Upper lobe of right lung (tissue), 1 donor: ENCODE measurements at regions not wholly inside any gene's neighbourhood (a gene's known extent, or its start where the extent isn't known, plus 50 kb on each side); places are given as distances from the start of the nearest gene placed in this dataset.
"Not testable (repeated sequence)": the region's sequence is repeated elsewhere in the genome, so short reads cannot be mapped to it uniquely, and the experiment has no call there.

Source experiments
- ATAC-seq: fragments of 200-7000 bp; cut with Tn5 transposase; one replicate; pipeline ENCODE4 v1.9.1; 2020; ENCODE audit warnings: mild to moderate bottlenecking, moderate library complexity
- DNase-seq: peaks from one replicate; pipeline ENCODE4 v3.0.0-alpha.2; 2020
- H3K27ac ChIP-seq: fragments of 200-600 bp; one replicate; pipeline ENCODE4 v1.8.0; 2022
- H3K27me3 ChIP-seq: fragments of 200-600 bp; one replicate; pipeline ENCODE4 v1.8.0; 2022; ENCODE audit warnings: mild to moderate bottlenecking
- H3K36me3 ChIP-seq: fragments of 200-600 bp; one replicate; pipeline ENCODE4 v1.8.0; 2022
- H3K4me1 ChIP-seq: fragments of 200-600 bp; one replicate; pipeline ENCODE4 v1.8.0; 2022
- H3K4me3 ChIP-seq: fragments of 200-600 bp; one replicate; pipeline ENCODE4 v1.8.0; 2022; ENCODE audit warnings: mild to moderate bottlenecking
- H3K9me3 ChIP-seq: fragments of 200-600 bp; one replicate; pipeline ENCODE4 v1.8.0; 2022
- intact Hi-C: fragments of 100-400 bp; cut with DNase I; formaldehyde crosslinking; loops from one replicate; pipeline ENCODE4 v1.11.0; 2022
- TF ChIP-seq, protein P1 (sequence below): fragments of 200-600 bp; IDR thresholded peaks from one replicate; pipeline ENCODE4 v1.8.0; 2022; ENCODE audit warnings: antibody characterized with exemption
- donor health status: DM: no; HTN: yes; CAD: no; lungs with severe emphysema.

DNA sequence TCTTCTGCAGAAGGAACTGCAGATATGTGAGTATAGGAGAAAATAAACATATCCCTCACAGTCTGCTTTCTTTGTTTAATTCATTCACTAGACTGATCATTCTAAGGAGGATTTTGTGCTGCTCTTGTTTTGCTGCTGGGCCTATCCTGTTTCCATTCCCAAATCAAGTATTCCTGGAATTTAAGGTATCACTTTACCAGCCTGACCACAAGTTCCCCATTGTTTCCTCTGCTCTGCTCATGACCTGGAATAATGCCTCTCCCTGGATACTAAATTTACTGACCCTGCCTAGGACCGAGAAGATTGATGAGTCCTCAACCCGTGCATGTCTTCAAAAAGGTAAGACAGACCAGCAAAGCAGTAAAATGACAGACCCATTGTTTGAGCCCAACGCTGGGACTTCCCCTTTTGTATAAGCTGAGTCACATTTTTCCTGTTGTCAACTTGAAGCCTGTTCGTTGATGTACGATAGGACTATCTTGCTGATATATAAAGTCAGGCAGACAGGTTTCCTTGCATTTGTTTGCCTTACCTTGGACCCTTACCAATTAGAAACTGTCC is 85.5 kb upstream of the TET2 start:
- no peaks in the 10 kb centered on the region for H3K27me3 ChIP-seq
- intact Hi-C loops: no loop called here
- peak overlapping the region; percentile 28 for H3K27ac ChIP-seq
- DNase-seq: no peak
- H3K4me1 ChIP-seq: peaks cover 7% of the 10 kb centered on the region
- peak; percentile 66 for ATAC-seq
- H3K36me3 ChIP-seq: no peaks in the 10 kb centered on the region
- no peak overlapping the region for H3K4me3 ChIP-seq
- TF ChIP-seq, protein P1, sequence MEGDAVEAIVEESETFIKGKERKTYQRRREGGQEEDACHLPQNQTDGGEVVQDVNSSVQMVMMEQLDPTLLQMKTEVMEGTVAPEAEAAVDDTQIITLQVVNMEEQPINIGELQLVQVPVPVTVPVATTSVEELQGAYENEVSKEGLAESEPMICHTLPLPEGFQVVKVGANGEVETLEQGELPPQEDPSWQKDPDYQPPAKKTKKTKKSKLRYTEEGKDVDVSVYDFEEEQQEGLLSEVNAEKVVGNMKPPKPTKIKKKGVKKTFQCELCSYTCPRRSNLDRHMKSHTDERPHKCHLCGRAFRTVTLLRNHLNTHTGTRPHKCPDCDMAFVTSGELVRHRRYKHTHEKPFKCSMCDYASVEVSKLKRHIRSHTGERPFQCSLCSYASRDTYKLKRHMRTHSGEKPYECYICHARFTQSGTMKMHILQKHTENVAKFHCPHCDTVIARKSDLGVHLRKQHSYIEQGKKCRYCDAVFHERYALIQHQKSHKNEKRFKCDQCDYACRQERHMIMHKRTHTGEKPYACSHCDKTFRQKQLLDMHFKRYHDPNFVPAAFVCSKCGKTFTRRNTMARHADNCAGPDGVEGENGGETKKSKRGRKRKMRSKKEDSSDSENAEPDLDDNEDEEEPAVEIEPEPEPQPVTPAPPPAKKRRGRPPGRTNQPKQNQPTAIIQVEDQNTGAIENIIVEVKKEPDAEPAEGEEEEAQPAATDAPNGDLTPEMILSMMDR: no peak
- no peaks in the 10 kb centered on the region for H3K9me3 ChIP-seq

- Histone ChIP-seq H3K4me3 (no peak overlapping the region), H3K27ac (peak overlapping the region; percentile 28), H3K4me1 (peaks cover 7% of the 10 kb centered on the region), H3K27me3 (no peaks in the 10 kb centered on the region), H3K9me3 (no peaks in the 10 kb centered on the region), H3K36me3 (no peaks in the 10 kb centered on the region)
- intact Hi-C loops: no loop called here
- no peak for ATAC-seq
- DNase-seq: no peak
- TF ChIP-seq, protein P1: no peak
These were observed 84.9 kb upstream of the TET2 start for GRCh38 chr4:105061731-105062130.

DNA sequence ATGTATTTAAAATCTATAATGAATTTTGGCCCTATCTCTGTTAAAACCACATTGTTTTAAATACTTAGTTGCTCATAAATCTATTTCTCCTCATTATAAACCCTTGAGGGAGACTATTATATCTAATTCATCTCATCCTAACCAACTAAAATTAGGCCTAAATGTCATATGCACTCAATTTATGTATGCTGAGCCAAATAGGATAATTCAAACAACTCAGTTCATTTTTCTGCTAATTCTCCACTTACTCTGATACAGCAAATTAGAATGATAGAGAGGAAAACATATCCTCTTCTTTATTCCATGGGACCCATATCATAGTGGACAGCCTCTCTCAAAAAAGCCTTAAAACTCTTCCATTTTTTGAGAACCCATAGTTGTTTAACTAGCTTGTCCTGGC is 80.3 kb upstream of the TET2 start:
- DNase-seq (no peak), ATAC-seq (no peak)
- intact Hi-C loops: no loop called here
- no peaks in the 10 kb centered on the region for H3K27me3 ChIP-seq
- TF ChIP-seq, protein P1: no peak
- no peak overlapping the region for H3K4me3 ChIP-seq
- peaks cover 3% of the 10 kb centered on the region for H3K4me1 ChIP-seq
- no peaks in the 10 kb centered on the region for H3K36me3 ChIP-seq
- H3K9me3 ChIP-seq: no peaks in the 10 kb centered on the region
- no peak overlapping the region for H3K27ac ChIP-seq

DNA sequence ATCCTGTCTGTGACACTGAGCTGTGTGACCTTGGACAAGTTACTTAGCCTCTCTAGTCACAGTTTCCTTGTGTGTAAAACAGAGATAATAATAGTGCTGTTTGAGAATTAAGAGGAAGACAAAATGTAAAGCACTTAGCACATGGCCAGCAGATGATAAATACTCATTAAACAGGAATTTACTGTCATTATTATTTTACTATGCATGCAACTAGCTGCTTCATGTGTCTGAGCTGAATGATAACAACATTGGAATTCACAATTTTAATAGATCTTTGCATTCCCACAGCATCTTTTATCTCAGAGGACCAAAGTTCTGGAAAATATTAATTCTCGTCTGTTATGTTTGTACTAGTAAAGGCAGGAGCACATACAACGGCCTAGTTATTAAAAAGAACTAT is 79.2 kb upstream of the TET2 start:
- TF ChIP-seq, protein P1: no peak
- DNase-seq (no peak), ATAC-seq (no peak)
- intact Hi-C loops: no loop called here
- no peaks in the 10 kb centered on the region for H3K4me1 ChIP-seq
- H3K27ac ChIP-seq: no peak overlapping the region
- H3K27me3 ChIP-seq: no peaks in the 10 kb centered on the region
- no peaks in the 10 kb centered on the region for H3K9me3 ChIP-seq
- no peak overlapping the region for H3K4me3 ChIP-seq
- H3K36me3 ChIP-seq: no peaks in the 10 kb centered on the region

- ATAC-seq: no peak
- no peak for DNase-seq
- no peak overlapping the region for H3K27ac ChIP-seq
- no peaks in the 10 kb centered on the region for H3K4me1 ChIP-seq
- intact Hi-C loops: no loop called here
- TF ChIP-seq, protein P1: no peak
- no peaks in the 10 kb centered on the region for H3K9me3 ChIP-seq
- no peaks in the 10 kb centered on the region for H3K27me3 ChIP-seq
- no peak overlapping the region for H3K4me3 ChIP-seq
- H3K36me3 ChIP-seq: no peaks in the 10 kb centered on the region
These were observed 78.7 kb upstream of the TET2 start for GRCh38 chr4:105067946-105068345.

DNA sequence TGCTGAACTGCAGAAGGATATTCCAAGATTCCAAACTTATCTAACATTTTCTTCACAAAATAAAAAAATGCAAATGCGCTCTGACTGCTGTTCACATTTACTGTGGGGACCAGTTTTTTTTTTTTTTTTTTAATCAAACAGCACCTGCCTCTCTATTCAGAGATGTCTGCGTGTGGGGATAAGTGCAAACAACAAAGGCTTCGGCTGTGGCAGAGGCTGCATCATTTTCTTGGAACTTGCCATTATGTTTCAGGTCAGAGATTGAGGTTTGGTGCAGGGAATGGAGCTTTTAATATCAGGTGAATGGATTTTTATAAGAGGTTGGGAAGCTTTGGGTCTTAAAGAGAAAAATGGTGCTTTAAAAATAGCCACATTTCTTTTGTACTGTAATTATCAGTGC is 78.2 kb upstream of the TET2 start:
- TF ChIP-seq, protein P1: no peak
- DNase-seq: no peak
- no peaks in the 10 kb centered on the region for H3K9me3 ChIP-seq

GRCh38 chr4:105072095-105072494 is 74.6 kb upstream of the TET2 start:
- intact Hi-C loops, H3K4me1 ChIP-seq, DNase-seq, ATAC-seq, H3K9me3 ChIP-seq, H3K36me3 ChIP-seq, H3K27me3 ChIP-seq, H3K27ac ChIP-seq, H3K4me3 ChIP-seq: not testable (repeated sequence)

More for the DNA sequence above, 78.2 kb upstream of the TET2 start:
- Histone ChIP-seq H3K27ac (no peak overlapping the region), H3K4me3 (no peak overlapping the region), H3K27me3 (no peaks in the 10 kb centered on the region), H3K36me3 (no peaks in the 10 kb centered on the region), H3K4me1 (no peaks in the 10 kb centered on the region)
- no peak for ATAC-seq
- intact Hi-C loops: no loop called here
